HepG2 (cell line): ENCODE measurements at regions not wholly inside any gene's neighbourhood (a gene's known extent, or its start where the extent isn't known, plus 50 kb on each side); places are given as distances from the start of the nearest gene placed in this dataset.

Source experiments
- DNMT1 ChIP-seq: sonication (generic); formaldehyde crosslinking; IDR thresholded peaks from 2 replicates; pipeline ENCODE4 v1.5.1; 2020; ENCODE audit warnings: mild to moderate bottlenecking, missing genetic modification reagents
- GMEB2 ChIP-seq: IDR thresholded peaks from 2 replicates; pipeline ENCODE4 v1.6.1; 2016; ENCODE audit warnings: missing biosample characterization, missing genetic modification reagents, low read depth

GRCh38 chr2:224135881-224136280 lies 96.8 kb upstream of the SERPINE2 start:
- no peak for TF ChIP-seq GMEB2 (CRISPR knock-in tag)
- TF ChIP-seq DNMT1 (CRISPR knock-in tag) = no peak
